ENCODE measurements at regions not wholly inside any gene's neighbourhood (a gene's known extent, or its start where the extent isn't known, plus 50 kb on each side); places are given as distances from the start of the nearest gene placed in this dataset.
"Not testable (repeated sequence)": the region's sequence is repeated elsewhere in the genome, so short reads cannot be mapped to it uniquely, and the experiment has no call there.

DNA sequence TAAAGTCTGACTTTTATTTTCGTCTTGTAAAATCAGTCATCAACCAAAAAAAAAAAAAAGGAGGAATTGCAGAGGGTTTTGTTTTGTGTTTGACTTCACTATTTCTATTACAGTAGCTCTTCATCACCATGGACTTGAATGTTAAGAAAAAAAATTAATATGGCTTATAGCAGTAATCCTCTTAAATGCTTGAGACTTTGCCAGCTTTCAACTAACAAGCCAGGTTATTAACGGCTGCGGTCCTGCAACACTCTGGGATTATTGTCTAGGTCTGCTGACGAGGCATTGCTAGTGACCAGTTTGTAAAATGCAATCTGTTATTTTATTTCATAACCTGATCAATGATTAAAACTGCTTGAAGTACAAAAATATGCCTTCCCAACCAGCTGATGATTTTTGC, 647.2 kb upstream of the KLHL1 start:
- Histone ChIP-seq H3K36me3 (ENCODE audit: control insufficient read depth in 1 of 2, insufficient read depth in 2 of 2, low read length in 2 of 2) (no peaks in the 10 kb centered on the region), H3K27me3 (ENCODE audit: control insufficient read depth in 1 of 2, insufficient read depth in 2 of 2, low read length in 2 of 2) (no peaks in the 10 kb centered on the region), H3K9me3 (ENCODE audit: control insufficient read depth in 1 of 2, low read length in 2 of 2) (no peaks in the 10 kb centered on the region)

DNA sequence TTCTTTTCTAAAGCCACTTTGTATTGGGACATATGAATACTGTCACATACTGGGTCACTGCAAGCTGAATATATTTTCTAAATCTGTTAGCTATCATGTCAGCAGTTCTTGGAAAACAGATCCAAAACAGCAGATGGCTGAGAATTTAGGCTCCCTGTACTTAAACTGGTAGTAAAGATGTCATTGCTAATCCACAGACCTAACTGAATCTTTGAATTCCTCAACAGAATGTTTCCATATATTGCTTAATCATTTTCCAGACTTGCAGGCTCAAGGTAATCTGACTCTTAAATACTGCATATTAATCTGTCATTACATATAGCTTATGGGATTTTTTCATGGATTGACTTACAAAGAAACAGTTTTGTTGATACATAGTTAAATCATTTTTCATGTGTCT, 639.0 kb upstream of the KLHL1 start:
- Histone ChIP-seq H3K36me3 (ENCODE audit: control insufficient read depth in 1 of 2, insufficient read depth in 2 of 2, low read length in 2 of 2) (no peaks in the 10 kb centered on the region), H3K9ac (ENCODE audit: low read depth in 1 of 2, low read length in 2 of 2) (no peak overlapping the region), H3K4me3 (ENCODE audit: low read depth in 1 of 2, low read length in 2 of 2) (no peak overlapping the region), H3K4me1 (ENCODE audit: control insufficient read depth in 1 of 2, insufficient read depth in 2 of 2, low read length in 2 of 2) (no peaks in the 10 kb centered on the region), H3K27me3 (ENCODE audit: control insufficient read depth in 1 of 2, insufficient read depth in 2 of 2, low read length in 2 of 2) (no peaks in the 10 kb centered on the region), H3K27ac (ENCODE audit: low read depth, low read length) (no peak overlapping the region), H3K9me3 (ENCODE audit: control insufficient read depth in 1 of 2, low read length in 2 of 2) (no peaks in the 10 kb centered on the region)

More for the DNA sequence above, 647.2 kb upstream of the KLHL1 start:
- H3K9ac ChIP-seq (ENCODE audit: low read depth in 1 of 2, low read length in 2 of 2): no peak overlapping the region
- H3K27ac ChIP-seq (ENCODE audit: low read depth, low read length): no peak overlapping the region
- H3K4me3 ChIP-seq (ENCODE audit: low read depth in 1 of 2, low read length in 2 of 2): no peak overlapping the region
- H3K4me1 ChIP-seq (ENCODE audit: control insufficient read depth in 1 of 2, insufficient read depth in 2 of 2, low read length in 2 of 2): no peaks in the 10 kb centered on the region

- not testable (repeated sequence) for H3K27ac ChIP-seq (ENCODE audit: low read depth, low read length); H3K36me3 ChIP-seq (ENCODE audit: control insufficient read depth in 1 of 2, insufficient read depth in 2 of 2, low read length in 2 of 2); H3K9ac ChIP-seq (ENCODE audit: low read depth in 1 of 2, low read length in 2 of 2); H3K4me3 ChIP-seq (ENCODE audit: low read depth in 1 of 2, low read length in 2 of 2); H3K9me3 ChIP-seq (ENCODE audit: control insufficient read depth in 1 of 2, low read length in 2 of 2); H3K27me3 ChIP-seq (ENCODE audit: control insufficient read depth in 1 of 2, insufficient read depth in 2 of 2, low read length in 2 of 2); H3K4me1 ChIP-seq (ENCODE audit: control insufficient read depth in 1 of 2, insufficient read depth in 2 of 2, low read length in 2 of 2)
Observed at GRCh38 chr13:70746469-70746868, 638.2 kb upstream of the KLHL1 start.

DNA sequence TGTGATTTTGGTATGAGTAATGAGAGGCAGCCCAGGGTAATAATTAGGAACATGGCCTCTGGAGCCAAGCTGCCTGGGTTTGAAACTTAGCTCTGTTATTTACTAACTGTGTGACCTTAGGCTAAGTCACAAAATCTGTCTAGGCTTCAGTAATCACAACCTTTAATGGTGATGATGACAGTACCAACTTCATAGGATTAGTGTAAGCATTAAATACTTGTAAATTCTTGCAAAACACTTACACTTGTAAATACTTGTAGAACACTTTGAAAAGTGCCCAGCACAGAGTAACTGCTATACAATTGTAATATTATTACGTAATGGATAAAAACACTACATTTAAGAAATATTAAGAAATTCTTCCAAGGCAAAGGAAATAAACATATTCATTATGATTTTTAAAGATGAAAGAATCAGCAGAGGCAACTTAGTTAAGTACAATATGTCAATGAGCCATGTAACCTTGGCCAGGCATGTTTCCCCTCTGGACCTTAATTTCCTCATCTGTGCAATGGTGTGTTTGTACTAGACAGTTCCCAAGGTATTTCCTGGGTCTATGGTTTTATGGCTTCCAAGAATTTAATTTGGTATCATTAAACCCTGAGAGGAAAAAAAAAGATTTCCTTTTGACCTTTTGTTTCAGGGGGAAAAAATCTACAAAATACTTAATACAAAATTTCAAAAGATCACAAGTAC, 628.5 kb upstream of the KLHL1 start:
- H3K27ac ChIP-seq (ENCODE audit: low read depth, low read length): no peak overlapping the region
- no peak overlapping the region for H3K9ac ChIP-seq (ENCODE audit: low read depth in 1 of 2, low read length in 2 of 2)
- H3K9me3 ChIP-seq (ENCODE audit: control insufficient read depth in 1 of 2, low read length in 2 of 2): no peaks in the 10 kb centered on the region
- no peaks in the 10 kb centered on the region for H3K4me1 ChIP-seq (ENCODE audit: control insufficient read depth in 1 of 2, insufficient read depth in 2 of 2, low read length in 2 of 2)
- no peaks in the 10 kb centered on the region for H3K36me3 ChIP-seq (ENCODE audit: control insufficient read depth in 1 of 2, insufficient read depth in 2 of 2, low read length in 2 of 2)
- no peak overlapping the region for H3K4me3 ChIP-seq (ENCODE audit: low read depth in 1 of 2, low read length in 2 of 2)
- H3K27me3 ChIP-seq (ENCODE audit: control insufficient read depth in 1 of 2, insufficient read depth in 2 of 2, low read length in 2 of 2): no peaks in the 10 kb centered on the region

- Histone ChIP-seq H3K27me3 (ENCODE audit: control insufficient read depth in 1 of 2, insufficient read depth in 2 of 2, low read length in 2 of 2) (no peaks in the 10 kb centered on the region), H3K4me3 (ENCODE audit: low read depth in 1 of 2, low read length in 2 of 2) (no peak overlapping the region), H3K36me3 (ENCODE audit: control insufficient read depth in 1 of 2, insufficient read depth in 2 of 2, low read length in 2 of 2) (no peaks in the 10 kb centered on the region), H3K9ac (ENCODE audit: low read depth in 1 of 2, low read length in 2 of 2) (no peak overlapping the region), H3K4me1 (ENCODE audit: control insufficient read depth in 1 of 2, insufficient read depth in 2 of 2, low read length in 2 of 2) (no peaks in the 10 kb centered on the region), H3K9me3 (ENCODE audit: control insufficient read depth in 1 of 2, low read length in 2 of 2) (no peaks in the 10 kb centered on the region), H3K27ac (ENCODE audit: low read depth, low read length) (no peak overlapping the region)
Observed at GRCh38 chr13:70732611-70733010, 624.4 kb upstream of the KLHL1 start.

- H3K36me3 ChIP-seq (ENCODE audit: control insufficient read depth in 1 of 2, insufficient read depth in 2 of 2, low read length in 2 of 2): no peaks in the 10 kb centered on the region
- H3K9me3 ChIP-seq (ENCODE audit: control insufficient read depth in 1 of 2, low read length in 2 of 2): no peaks in the 10 kb centered on the region
- H3K27ac ChIP-seq (ENCODE audit: low read depth, low read length): no peak overlapping the region
- no peaks in the 10 kb centered on the region for H3K4me1 ChIP-seq (ENCODE audit: control insufficient read depth in 1 of 2, insufficient read depth in 2 of 2, low read length in 2 of 2)
- no peak overlapping the region for H3K4me3 ChIP-seq (ENCODE audit: low read depth in 1 of 2, low read length in 2 of 2)
- H3K9ac ChIP-seq (ENCODE audit: low read depth in 1 of 2, low read length in 2 of 2): no peak overlapping the region
- no peaks in the 10 kb centered on the region for H3K27me3 ChIP-seq (ENCODE audit: control insufficient read depth in 1 of 2, insufficient read depth in 2 of 2, low read length in 2 of 2)
Observed at GRCh38 chr13:70729369-70729768, 621.1 kb upstream of the KLHL1 start.

- no peaks in the 10 kb centered on the region for H3K27me3 ChIP-seq (ENCODE audit: control insufficient read depth in 1 of 2, insufficient read depth in 2 of 2, low read length in 2 of 2)
- no peak overlapping the region for H3K27ac ChIP-seq (ENCODE audit: low read depth, low read length)
- no peak overlapping the region for H3K9ac ChIP-seq (ENCODE audit: low read depth in 1 of 2, low read length in 2 of 2)
- no peaks in the 10 kb centered on the region for H3K4me1 ChIP-seq (ENCODE audit: control insufficient read depth in 1 of 2, insufficient read depth in 2 of 2, low read length in 2 of 2)
- H3K36me3 ChIP-seq (ENCODE audit: control insufficient read depth in 1 of 2, insufficient read depth in 2 of 2, low read length in 2 of 2): no peaks in the 10 kb centered on the region
- H3K4me3 ChIP-seq (ENCODE audit: low read depth in 1 of 2, low read length in 2 of 2): no peak overlapping the region
- H3K9me3 ChIP-seq (ENCODE audit: control insufficient read depth in 1 of 2, low read length in 2 of 2): no peaks in the 10 kb centered on the region
Observed at GRCh38 chr13:70723732-70724131, 615.5 kb upstream of the KLHL1 start.

GRCh38 chr13:70720386-70720785, 612.1 kb upstream of the KLHL1 start:
- no peaks in the 10 kb centered on the region for H3K4me1 ChIP-seq (ENCODE audit: control insufficient read depth in 1 of 2, insufficient read depth in 2 of 2, low read length in 2 of 2)
- no peaks in the 10 kb centered on the region for H3K9me3 ChIP-seq (ENCODE audit: control insufficient read depth in 1 of 2, low read length in 2 of 2)
- no peaks in the 10 kb centered on the region for H3K36me3 ChIP-seq (ENCODE audit: control insufficient read depth in 1 of 2, insufficient read depth in 2 of 2, low read length in 2 of 2)
- no peak overlapping the region for H3K9ac ChIP-seq (ENCODE audit: low read depth in 1 of 2, low read length in 2 of 2)
- H3K27me3 ChIP-seq (ENCODE audit: control insufficient read depth in 1 of 2, insufficient read depth in 2 of 2, low read length in 2 of 2): no peaks in the 10 kb centered on the region
- no peak overlapping the region for H3K4me3 ChIP-seq (ENCODE audit: low read depth in 1 of 2, low read length in 2 of 2)
- no peak overlapping the region for H3K27ac ChIP-seq (ENCODE audit: low read depth, low read length)

DNA sequence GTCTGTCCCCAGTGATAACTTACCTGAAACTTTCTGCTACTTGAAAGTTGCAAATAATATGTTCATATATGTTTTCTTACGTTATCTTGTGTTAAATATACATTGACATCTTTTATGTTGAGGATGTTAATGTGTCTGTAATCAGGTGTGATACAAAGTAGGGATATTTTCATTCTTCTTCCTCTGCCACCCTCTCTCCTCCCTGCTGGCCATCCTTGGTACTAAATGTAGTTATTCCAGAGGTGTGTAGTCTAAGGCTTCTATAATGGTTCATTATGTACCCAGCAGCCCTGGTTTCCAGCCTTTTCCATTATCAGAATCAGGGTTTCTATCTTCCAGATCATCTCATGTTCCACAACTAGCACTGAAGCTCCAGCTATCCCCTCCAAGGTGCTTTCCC, 606.7 kb upstream of the KLHL1 start:
- Histone ChIP-seq H3K9ac (ENCODE audit: low read depth in 1 of 2, low read length in 2 of 2) (no peak overlapping the region), H3K36me3 (ENCODE audit: control insufficient read depth in 1 of 2, insufficient read depth in 2 of 2, low read length in 2 of 2) (no peaks in the 10 kb centered on the region), H3K27ac (ENCODE audit: low read depth, low read length) (no peak overlapping the region), H3K9me3 (ENCODE audit: control insufficient read depth in 1 of 2, low read length in 2 of 2) (no peaks in the 10 kb centered on the region), H3K4me1 (ENCODE audit: control insufficient read depth in 1 of 2, insufficient read depth in 2 of 2, low read length in 2 of 2) (no peaks in the 10 kb centered on the region), H3K4me3 (ENCODE audit: low read depth in 1 of 2, low read length in 2 of 2) (no peak overlapping the region), H3K27me3 (ENCODE audit: control insufficient read depth in 1 of 2, insufficient read depth in 2 of 2, low read length in 2 of 2) (no peaks in the 10 kb centered on the region)

DNA sequence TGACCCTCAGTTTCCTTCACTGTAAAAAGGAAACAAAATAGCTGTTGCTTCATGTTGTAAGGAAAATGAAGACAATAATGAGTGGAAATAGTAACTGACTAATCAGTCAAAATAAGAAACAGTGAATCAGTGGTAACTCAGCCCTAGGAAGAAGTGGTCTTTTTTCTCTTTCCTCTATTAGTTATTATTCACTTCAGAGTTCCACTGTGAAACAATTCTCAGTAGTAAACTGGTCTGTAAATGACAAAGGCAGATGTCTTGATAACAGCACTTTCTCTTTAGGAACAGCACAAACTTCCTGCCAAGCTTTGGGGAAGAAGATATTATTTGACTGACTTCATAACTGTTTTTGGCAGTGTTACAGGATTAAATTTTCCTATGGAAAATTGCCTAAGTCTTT, 600.5 kb upstream of the KLHL1 start:
- Histone ChIP-seq H3K9me3 (ENCODE audit: control insufficient read depth in 1 of 2, low read length in 2 of 2) (no peaks in the 10 kb centered on the region), H3K27ac (ENCODE audit: low read depth, low read length) (no peak overlapping the region), H3K4me3 (ENCODE audit: low read depth in 1 of 2, low read length in 2 of 2) (no peak overlapping the region), H3K4me1 (ENCODE audit: control insufficient read depth in 1 of 2, insufficient read depth in 2 of 2, low read length in 2 of 2) (no peaks in the 10 kb centered on the region), H3K36me3 (ENCODE audit: control insufficient read depth in 1 of 2, insufficient read depth in 2 of 2, low read length in 2 of 2) (no peaks in the 10 kb centered on the region), H3K27me3 (ENCODE audit: control insufficient read depth in 1 of 2, insufficient read depth in 2 of 2, low read length in 2 of 2) (no peaks in the 10 kb centered on the region), H3K9ac (ENCODE audit: low read depth in 1 of 2, low read length in 2 of 2) (no peak overlapping the region)

GRCh38 chr13:70703755-70704154, 595.5 kb upstream of the KLHL1 start:
- no peaks in the 10 kb centered on the region for H3K9me3 ChIP-seq (ENCODE audit: control insufficient read depth in 1 of 2, low read length in 2 of 2)

More at GRCh38 chr13:70703755-70704154, 595.5 kb upstream of the KLHL1 start:
- H3K27ac ChIP-seq (ENCODE audit: low read depth, low read length): no peak overlapping the region
- H3K9ac ChIP-seq (ENCODE audit: low read depth in 1 of 2, low read length in 2 of 2): no peak overlapping the region
- H3K4me3 ChIP-seq (ENCODE audit: low read depth in 1 of 2, low read length in 2 of 2): no peak overlapping the region
- H3K36me3 ChIP-seq (ENCODE audit: control insufficient read depth in 1 of 2, insufficient read depth in 2 of 2, low read length in 2 of 2): no peaks in the 10 kb centered on the region
- H3K4me1 ChIP-seq (ENCODE audit: control insufficient read depth in 1 of 2, insufficient read depth in 2 of 2, low read length in 2 of 2): no peaks in the 10 kb centered on the region
- no peaks in the 10 kb centered on the region for H3K27me3 ChIP-seq (ENCODE audit: control insufficient read depth in 1 of 2, insufficient read depth in 2 of 2, low read length in 2 of 2)
